MM.1S (cell line): ENCODE measurements at regions not wholly inside any gene's neighbourhood (a gene's known extent, or its start where the extent isn't known, plus 50 kb on each side); places are given as distances from the start of the nearest gene placed in this dataset.

Experiments
- EZH2 ChIP-seq: fragments of 300-600 bp; sonication (generic); optimal IDR thresholded peaks from 2 replicates; pipeline ENCODE3; 2017; ENCODE audit warnings: low read depth, mild to moderate bottlenecking, antibody characterized with exemption, low read length, mixed read lengths
- TF ChIP-seq, protein P1 (sequence below): fragments of 300-600 bp; sonication (generic); IDR thresholded peaks from 2 replicates; pipeline ENCODE4 v1.5.1; 2016; ENCODE audit warnings: antibody characterized with exemption, low read length, mixed read lengths

DNA sequence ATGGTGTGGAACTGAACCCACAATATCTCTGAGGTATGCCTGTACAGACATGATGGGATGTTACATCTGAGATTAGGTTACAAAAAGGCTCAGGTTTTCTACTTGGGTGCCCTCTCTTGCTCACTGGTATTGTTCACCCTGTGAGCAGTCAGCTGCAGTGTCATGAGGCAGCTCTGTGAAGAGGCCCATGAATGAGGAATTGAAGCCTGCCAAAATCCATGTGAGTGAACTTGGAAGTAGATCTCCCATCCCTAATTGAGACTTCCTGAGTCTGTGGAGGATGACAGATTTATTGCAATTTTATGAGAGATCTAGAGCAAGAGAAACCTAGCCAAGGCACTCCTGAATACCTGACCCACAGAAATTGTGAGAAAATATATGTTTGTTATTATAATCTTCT, 404.9 kb upstream of the ZEB2 start:
- TF ChIP-seq, protein P1, sequence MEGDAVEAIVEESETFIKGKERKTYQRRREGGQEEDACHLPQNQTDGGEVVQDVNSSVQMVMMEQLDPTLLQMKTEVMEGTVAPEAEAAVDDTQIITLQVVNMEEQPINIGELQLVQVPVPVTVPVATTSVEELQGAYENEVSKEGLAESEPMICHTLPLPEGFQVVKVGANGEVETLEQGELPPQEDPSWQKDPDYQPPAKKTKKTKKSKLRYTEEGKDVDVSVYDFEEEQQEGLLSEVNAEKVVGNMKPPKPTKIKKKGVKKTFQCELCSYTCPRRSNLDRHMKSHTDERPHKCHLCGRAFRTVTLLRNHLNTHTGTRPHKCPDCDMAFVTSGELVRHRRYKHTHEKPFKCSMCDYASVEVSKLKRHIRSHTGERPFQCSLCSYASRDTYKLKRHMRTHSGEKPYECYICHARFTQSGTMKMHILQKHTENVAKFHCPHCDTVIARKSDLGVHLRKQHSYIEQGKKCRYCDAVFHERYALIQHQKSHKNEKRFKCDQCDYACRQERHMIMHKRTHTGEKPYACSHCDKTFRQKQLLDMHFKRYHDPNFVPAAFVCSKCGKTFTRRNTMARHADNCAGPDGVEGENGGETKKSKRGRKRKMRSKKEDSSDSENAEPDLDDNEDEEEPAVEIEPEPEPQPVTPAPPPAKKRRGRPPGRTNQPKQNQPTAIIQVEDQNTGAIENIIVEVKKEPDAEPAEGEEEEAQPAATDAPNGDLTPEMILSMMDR = no peak
- no peak for TF ChIP-seq EZH2
